HG03575 (cell line): ENCODE measurements at regions not wholly inside any gene's neighbourhood (a gene's known extent, or its start where the extent isn't known, plus 50 kb on each side); places are given as distances from the start of the nearest gene placed in this dataset.

ENCODE experiments used
- ATAC-seq: cut with Tn5 transposase; IDR thresholded peaks from one replicate; pipeline ENCODE4 v1.9.1; 2021; ENCODE audit not compliant: unreplicated experiment, insufficient number of reproducible peaks, low FRiP score; ENCODE audit errors: extremely low read depth

- no peak for ATAC-seq
These were observed 368.3 kb downstream of the SEC14L1 start for GRCh38 chr17:77509089-77509488.

GRCh38 chr17:77509599-77509998, 368.8 kb downstream of the SEC14L1 start:
- ATAC-seq: no peak

DNA sequence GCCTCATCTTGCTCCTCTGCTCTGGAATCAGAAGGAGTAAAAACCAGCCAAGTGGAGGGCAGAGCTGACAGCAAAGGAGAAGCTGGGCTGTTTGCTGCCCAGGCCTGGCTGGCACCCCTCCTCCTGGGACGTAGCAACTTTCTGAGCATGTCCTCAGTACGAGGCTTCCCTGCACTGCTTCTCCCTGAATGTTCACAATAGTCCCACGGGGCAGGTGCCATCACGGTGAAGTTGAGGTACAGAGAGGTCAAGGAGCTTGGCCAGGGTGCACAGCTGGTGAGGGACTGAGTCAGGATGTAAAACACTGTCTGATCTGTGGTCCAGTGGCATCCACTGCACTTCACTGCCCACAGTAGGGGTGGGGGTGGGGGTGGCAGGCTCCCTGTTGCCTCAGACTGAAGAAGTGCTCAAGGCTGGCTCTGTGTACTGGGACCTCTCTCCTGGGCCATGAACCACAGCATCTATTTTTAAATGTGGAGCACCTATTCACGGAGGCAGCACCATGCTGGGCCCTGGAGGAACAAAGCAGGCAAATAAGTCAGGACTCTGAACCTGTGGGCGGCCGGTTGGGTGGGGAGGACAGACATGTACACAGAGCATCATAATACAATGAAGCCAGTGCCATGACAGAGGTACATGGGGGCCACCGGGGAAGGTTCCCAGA, 369.5 kb downstream of the SEC14L1 start:
- ATAC-seq: no peak

DNA sequence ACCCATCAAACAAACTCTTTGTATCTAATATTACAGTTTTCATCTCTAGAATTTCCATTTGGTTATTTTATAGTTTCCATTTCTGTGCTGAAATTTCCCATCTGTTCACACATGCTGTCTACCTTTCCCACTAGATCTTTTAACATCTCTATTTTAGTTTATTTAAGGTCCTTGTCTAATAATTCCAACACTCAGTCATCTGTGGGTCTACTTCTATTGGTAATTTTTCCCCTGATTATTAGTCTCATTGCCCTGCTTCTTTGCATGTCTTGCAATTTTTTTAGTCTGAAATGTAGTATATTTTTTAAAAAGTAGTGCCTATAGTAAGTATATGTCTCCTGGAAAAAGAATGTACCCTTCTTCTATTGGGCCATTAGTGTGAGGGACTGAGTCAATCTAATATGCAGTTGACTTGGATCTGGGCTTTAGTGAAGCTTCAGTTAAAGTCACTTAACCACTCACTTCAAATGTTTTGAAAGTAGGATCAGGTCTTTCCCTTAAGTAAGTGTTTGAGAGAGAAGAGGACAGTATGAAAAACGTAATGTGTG, 370.8 kb downstream of the SEC14L1 start:
- no peak for ATAC-seq

- ATAC-seq: no peak
These were observed 371.5 kb downstream of the SEC14L1 start for GRCh38 chr17:77512062-77512946.

DNA sequence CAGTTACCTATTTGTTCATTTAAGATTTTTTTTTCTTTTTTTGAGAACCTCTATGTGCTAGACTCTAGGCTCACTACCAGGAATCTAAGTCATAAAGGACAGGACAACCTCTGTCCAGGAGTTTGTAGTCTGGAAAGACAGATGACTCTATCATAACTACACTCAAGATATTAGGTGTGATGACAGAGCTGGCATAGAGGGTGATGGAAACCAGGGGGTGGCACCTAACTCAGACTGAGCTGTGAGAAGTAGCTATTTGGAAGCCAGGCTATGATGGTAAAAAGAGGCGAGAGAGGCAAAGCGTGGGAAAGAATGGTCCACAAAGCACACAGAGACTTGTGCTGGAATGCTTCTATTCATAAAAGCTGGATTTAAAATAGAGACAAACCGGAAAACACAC, 372.3 kb downstream of the SEC14L1 start:
- no peak for ATAC-seq

- ATAC-seq: no peak
These were observed 374.5 kb downstream of the SEC14L1 start for GRCh38 chr17:77515227-77515626.

GRCh38 chr17:77516902-77517301, 376.1 kb downstream of the SEC14L1 start:
- no peak for ATAC-seq

- ATAC-seq: no peak
These were observed 380.3 kb downstream of the SEC14L1 start for GRCh38 chr17:77521076-77521475.

DNA sequence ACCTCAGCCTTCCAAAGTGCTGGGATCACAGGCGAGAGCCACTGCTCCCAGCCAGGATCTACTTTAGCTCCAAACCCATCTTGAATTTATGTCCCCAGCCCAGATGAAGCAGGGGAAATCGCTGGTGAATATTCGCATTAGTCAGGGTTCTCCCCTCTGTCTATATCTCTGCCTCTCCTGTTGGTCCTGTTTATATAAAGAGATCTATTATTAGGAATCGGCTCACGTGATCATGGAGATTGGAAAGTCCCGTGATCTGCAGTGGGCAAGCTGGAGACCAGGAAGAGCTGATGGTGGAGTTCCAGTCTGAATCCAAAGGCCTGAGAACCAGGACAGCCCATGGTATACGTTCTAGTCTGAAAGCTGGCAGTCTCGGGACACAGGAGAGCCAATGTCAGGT, 382.8 kb downstream of the SEC14L1 start:
- no peak for ATAC-seq

DNA sequence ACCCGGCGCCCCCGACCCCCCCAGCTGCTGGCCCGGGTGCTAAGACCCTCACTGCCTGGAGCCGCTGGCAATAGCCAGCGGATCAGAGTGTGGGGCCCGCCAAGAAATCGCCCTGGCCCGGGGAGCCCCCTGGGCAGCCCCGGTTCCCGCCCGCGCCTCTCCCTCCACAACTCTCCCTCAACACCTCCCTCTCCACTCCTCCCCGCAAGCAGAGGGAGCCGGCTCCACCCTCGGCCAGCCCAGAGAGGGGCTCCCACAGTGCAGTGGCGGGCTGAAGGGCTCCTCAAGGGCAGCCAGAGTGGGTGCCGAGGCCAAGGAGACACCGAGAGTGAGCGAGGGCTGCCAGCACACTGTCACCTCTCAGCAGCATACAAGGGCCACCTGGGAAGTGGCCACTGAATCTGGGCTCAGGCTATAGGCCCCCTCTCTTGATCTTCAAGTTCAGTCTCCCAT, 385.5 kb downstream of the SEC14L1 start:
- ATAC-seq: no peak

DNA sequence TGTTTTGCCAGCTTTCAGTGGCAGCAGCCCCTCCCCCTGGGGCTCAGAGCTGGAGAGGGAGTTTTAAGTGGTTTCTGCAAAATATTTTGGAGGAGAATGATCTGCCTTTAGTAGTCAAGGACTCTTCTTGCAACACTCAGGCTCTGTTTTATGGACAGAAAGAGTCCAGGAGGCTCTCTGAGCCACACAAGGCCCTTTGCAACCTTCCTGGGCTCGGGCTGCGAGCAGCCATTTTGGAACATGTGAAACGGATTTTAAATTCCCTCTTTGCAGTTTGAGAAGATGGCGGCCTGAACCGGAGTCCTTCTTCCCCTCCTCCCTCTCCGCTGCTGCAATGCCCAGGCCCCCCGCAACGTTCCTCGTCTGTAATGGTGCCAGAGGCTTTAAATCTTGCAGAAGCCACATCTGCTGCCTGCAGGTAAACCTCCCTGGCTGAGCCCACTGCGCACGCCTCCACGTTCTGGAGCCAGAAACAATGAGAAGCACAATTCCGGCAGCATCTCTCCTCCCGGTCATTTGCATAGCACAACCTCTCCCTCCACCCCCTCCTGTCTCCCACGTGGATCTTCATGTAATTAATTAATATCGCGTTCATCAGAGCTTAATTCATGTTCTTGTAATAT, 386.1 kb downstream of the SEC14L1 start:
- ATAC-seq: no peak

GRCh38 chr17:77527409-77527808, 386.6 kb downstream of the SEC14L1 start:
- ATAC-seq: no peak

DNA sequence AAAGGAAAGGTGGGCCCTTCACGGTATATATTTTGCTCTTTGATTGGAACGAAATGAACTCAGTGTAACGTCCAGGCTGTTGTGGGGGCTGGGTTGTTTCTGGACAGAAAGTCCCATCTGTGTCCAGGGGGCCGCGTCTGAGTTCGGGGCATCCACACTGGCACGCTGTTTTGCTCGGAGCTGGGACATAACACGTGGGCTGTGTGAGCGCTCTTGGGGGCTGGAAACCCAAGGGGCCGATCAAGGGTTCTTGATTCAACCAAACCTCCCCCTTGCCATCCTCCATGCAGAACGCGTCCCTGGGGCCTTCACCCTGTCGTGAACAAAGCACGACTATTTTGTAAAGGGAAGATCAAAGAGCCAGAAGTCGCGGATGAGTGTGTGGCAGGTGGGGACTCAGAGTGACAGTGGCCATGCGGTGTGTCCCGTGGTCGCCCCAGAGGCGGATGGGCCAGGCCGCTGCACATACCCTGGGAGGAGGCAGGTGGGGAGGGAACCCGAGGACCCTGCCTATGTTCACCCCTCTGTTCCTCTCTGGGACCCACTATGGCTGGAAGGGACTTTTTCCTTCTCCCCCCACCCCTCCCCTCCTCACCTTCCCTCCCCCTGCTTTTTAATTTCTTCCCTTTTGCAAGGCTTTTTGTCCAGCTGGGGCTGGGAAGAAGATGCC, 387.2 kb downstream of the SEC14L1 start:
- no peak for ATAC-seq

- ATAC-seq: no peak
These were observed 388.0 kb downstream of the SEC14L1 start for GRCh38 chr17:77528516-77529327.

GRCh38 chr17:77529328-77529650, 388.5 kb downstream of the SEC14L1 start:
- ATAC-seq: no peak

GRCh38 chr17:77530591-77530990, 389.8 kb downstream of the SEC14L1 start:
- ATAC-seq: no peak

GRCh38 chr17:77531002-77531401, 390.2 kb downstream of the SEC14L1 start:
- ATAC-seq: no peak
